HG02884 (cell line): ENCODE measurements at regions not wholly inside any gene's neighbourhood (a gene's known extent, or its start where the extent isn't known, plus 50 kb on each side); places are given as distances from the start of the nearest gene placed in this dataset.

Experiments used
- ATAC-seq: cut with Tn5 transposase; IDR thresholded peaks from one replicate; pipeline ENCODE4 v1.9.1; 2021; ENCODE audit warnings: mild to moderate bottlenecking, moderate library complexity; ENCODE audit not compliant: unreplicated experiment

- no peak for ATAC-seq
Measured at GRCh38 chr22:47564651-47565434, 802.4 kb downstream of the TBC1D22A start.

GRCh38 chr22:47564158-47564450 lies 801.7 kb downstream of the TBC1D22A start:
- no peak for ATAC-seq

GRCh38 chr22:47563406-47564157 lies 801.1 kb downstream of the TBC1D22A start:
- no peak for ATAC-seq

GRCh38 chr22:47561766-47562165 lies 799.3 kb downstream of the TBC1D22A start:
- ATAC-seq, result no peak

- ATAC-seq, result no peak
Measured at GRCh38 chr22:47561115-47561675, 798.7 kb downstream of the TBC1D22A start.

GRCh38 chr22:47558828-47559700 lies 796.6 kb downstream of the TBC1D22A start:
- no peak for ATAC-seq

GRCh38 chr22:47556473-47556872 lies 794.0 kb downstream of the TBC1D22A start:
- ATAC-seq, result no peak

GRCh38 chr22:47553436-47553835 lies 791.0 kb downstream of the TBC1D22A start:
- no peak for ATAC-seq

GRCh38 chr22:47552541-47553205 lies 790.2 kb downstream of the TBC1D22A start:
- no peak for ATAC-seq

GRCh38 chr22:47552024-47552423 lies 789.6 kb downstream of the TBC1D22A start:
- ATAC-seq, result no peak

GRCh38 chr22:47551431-47551775 lies 789.0 kb downstream of the TBC1D22A start:
- ATAC-seq, result no peak

GRCh38 chr22:47550524-47551430 lies 788.3 kb downstream of the TBC1D22A start:
- ATAC-seq, result no peak

- ATAC-seq, result no peak
Measured at GRCh38 chr22:47549741-47550340, 787.4 kb downstream of the TBC1D22A start.

- ATAC-seq, result no peak
Measured at GRCh38 chr22:47548953-47549740, 786.7 kb downstream of the TBC1D22A start.

GRCh38 chr22:47547881-47548650 lies 785.6 kb downstream of the TBC1D22A start:
- no peak for ATAC-seq

- ATAC-seq, result no peak
Measured at GRCh38 chr22:47547239-47547661, 784.8 kb downstream of the TBC1D22A start.

GRCh38 chr22:47544696-47545095 lies 782.2 kb downstream of the TBC1D22A start:
- ATAC-seq, result no peak

- no peak for ATAC-seq
Measured at GRCh38 chr22:47543447-47543846, 781.0 kb downstream of the TBC1D22A start.
